GM20000 (cell line): ENCODE measurements at regions not wholly inside any gene's neighbourhood (a gene's known extent, or its start where the extent isn't known, plus 50 kb on each side); places are given as distances from the start of the nearest gene placed in this dataset.

ENCODE experiments used
- DNase-seq: peaks from one replicate; pipeline ENCODE4 v3.0.0; 2012; ENCODE audit warnings: low spot score
- CTCF ChIP-seq: IDR thresholded peaks from 2 replicates; pipeline ENCODE4 v1.5.1; 2012; ENCODE audit warnings: mild to moderate bottlenecking, control low read depth; ENCODE audit errors: extremely low read depth, missing control alignments

DNA sequence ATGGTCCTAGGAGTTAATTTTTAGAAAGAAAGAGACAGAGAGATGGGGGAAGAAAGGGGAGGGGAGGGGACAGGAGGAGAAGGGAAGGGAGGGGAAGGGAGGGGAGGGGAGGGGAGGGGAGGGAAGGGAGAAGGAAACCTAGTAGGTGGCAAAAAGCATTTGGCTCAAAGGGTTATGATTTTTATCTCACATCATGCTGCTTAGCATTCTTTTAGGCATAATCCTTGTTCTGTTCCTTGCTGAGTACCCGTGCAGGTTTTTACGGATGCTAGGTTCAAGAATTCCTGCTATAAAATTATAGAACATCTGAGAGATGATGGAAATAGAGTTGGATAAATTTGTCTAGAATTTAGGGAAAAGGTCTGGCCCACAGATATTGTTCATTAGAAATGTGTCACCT, 132.4 kb upstream of the PRSS1 start:
- TF ChIP-seq CTCF, result no peak
- no peak for DNase-seq

- TF ChIP-seq CTCF, result no peak
- DNase-seq, result no peak
These were observed 133.1 kb upstream of the PRSS1 start for GRCh38 chr7:142616121-142616643.

DNA sequence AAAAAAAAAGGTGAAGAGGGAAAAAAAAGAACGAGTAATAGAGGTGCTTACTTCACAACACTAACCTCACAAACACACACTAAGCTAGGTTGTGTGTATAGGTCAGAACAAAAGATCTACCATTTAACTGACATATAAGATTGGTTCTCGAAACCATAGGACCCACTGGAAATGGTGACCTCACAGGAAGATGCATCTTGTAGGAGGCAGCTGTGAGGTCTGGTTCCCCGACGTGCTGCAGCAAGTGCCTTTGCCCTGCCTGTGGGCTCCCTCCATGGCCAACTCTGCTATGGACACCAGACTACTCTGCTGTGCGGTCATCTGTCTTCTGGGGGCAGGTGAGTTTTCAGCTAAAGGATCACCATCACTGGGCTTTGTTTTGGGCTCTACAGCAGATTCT, 133.8 kb upstream of the PRSS1 start:
- DNase-seq, result no peak
- no peak for TF ChIP-seq CTCF

- no peak for DNase-seq
These were observed 135.2 kb upstream of the PRSS1 start for GRCh38 chr7:142614116-142614515.

DNA sequence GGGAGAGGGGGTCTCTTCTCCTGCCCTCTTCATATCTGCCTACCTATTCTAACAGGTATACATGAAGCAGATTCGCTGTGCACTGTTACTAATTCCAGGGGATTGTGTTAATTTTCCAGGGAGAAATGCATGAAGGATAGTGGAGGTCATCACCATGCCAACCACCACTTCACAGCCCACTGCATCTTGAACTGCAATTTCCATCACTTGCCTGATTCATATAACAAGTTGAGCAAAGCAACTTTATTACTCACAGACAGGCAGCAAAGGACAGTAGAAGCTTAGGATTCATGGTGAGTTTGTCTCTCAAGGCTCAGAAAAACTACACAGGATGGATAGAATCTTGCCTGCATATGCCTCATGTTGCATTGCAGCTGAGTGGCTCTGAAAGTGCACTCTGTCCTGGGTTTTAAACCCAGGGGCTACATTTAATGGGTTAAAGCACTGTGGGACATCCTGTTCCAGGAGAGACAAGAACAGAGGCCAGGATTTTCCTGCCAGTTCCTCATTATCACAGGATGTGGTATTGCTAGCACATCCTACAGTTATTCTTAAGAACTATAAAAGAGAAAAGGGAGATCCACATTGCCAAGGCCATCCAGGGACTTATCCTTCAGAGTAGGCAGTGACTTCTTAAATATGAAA, 136.9 kb upstream of the PRSS1 start:
- no peak for DNase-seq

More at GRCh38 chr7:142614116-142614515, 135.2 kb upstream of the PRSS1 start:
- no peak for TF ChIP-seq CTCF

DNA sequence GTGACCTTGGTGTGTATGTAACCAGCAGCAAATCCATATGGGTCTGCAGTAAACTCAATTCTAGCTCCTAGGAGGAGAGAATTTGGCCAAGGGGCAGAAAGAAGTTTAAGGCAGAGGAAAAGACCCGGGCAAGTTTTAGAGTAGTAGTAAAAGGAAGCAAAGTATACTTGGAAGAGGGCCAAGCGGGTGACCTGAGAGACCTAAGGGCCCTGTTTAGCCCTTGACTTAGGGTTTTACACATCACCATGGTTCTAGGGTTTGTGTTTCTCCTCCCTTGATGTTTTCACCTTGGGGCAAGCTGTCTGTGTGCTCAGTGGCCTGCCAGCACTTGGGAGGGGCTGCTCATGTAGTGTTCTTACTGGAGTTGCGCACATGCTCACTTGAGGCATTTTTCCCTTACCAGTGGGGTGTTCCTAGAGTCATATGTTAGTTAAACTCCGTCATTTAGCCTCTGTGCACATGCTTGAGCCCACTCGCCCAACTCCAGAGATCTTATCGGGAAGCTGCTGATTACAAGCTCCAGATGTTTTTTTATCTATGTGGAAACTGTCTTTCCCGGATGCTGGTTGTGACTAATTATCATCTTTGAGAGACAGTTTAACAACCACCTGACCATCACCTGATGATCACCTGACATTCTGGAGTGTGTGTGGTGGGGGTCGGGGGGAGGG, 137.6 kb upstream of the PRSS1 start:
- no peak for DNase-seq
- TF ChIP-seq CTCF, result no peak

More for the DNA sequence above, 136.9 kb upstream of the PRSS1 start:
- no peak for TF ChIP-seq CTCF

DNA sequence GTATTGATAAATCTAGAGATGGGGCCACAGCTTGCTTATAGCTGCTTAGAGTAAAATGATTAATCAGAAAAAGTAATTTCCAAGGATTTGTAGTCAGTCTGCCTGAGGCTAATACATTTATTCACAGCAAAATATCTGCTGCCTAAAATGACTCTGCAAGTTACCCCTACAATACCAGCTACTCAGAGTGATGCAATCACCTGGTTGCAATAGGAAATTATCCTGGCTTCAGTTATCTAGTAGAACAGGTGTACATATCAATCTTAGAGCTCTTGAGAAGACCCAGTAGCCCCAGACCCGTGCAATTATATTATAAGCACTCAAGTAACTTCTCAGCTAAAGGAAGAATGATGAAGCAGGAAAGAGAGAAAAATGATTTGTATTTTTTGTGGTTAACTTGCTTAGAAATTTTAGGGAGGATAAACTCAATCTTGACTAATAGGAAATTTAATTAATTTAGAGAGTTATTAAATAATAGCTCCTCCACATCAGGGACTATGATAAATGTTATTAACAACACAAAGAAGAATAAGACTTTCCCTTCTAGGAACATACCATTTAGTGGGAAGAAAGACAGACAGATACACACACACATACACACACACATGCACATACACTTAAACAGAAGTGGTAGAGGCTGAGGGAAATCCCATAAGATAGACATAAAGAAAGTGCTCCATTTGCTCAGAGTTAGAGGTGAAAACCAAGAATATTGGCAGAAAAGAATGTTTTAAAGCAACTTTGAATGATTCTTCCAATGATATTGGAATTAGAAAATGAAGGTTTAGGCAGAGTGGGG, 140.4 kb upstream of the PRSS1 start:
- TF ChIP-seq CTCF, result no peak
- no peak for DNase-seq
